GM18909 (cell line): ENCODE measurements at regions not wholly inside any gene's neighbourhood (a gene's known extent, or its start where the extent isn't known, plus 50 kb on each side); places are given as distances from the start of the nearest gene placed in this dataset.

ENCODE experiments used
- ATAC-seq: cut with Tn5 transposase; IDR thresholded peaks from one replicate; pipeline ENCODE4 v1.9.1; 2021; ENCODE audit warnings: mild to moderate bottlenecking; ENCODE audit not compliant: unreplicated experiment, poor library complexity

DNA sequence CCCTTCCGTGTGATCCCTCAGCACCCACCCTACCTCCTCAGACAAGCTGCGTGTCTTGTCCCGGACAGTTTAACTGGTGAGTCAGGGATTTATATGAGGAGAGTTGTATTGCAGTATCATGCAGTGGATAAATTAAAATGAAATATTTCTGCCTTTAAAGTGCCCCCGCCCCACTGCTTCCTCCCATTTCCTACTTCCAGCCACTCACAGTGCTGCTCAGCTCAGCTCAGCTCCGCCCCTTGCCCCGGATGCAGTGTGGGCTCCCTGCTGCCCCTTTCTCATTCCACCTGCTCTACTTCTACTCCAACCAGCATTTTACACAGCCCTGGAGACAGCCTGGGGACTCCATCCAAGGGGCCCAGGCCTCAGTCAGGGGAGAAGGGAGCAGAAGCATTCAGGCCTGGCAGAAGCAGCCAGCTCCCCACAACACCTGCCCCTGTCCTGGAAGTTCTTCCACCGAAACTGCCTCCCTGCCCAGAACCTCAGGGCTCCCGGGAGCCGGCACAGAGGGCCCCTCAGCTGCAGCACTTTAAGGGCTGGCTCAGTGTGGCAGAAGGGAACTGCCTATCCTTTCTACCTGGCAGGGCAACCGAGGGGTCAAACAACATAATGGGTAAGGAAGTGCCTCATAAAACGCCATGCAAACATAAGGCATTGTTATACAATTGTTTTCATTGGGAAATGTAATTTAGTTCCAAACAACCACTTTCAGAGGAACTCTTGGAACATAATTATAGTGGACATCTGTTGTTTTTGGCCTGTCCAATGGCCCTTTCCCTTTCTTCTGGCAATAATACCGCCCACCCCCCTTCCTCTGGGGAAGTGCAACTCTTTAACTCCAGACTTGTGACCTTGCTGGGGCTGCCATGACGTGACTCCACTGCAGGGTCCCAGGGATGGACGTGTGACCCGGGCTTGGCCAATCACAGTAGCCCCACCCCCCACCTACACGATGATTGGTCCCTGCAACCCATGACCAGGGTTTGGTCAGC is 102.3 kb downstream of the LIPG start:
- ATAC-seq, result no peak

- no peak for ATAC-seq
Measured at GRCh38 chr18:49662506-49662905, 100.6 kb downstream of the LIPG start.

DNA sequence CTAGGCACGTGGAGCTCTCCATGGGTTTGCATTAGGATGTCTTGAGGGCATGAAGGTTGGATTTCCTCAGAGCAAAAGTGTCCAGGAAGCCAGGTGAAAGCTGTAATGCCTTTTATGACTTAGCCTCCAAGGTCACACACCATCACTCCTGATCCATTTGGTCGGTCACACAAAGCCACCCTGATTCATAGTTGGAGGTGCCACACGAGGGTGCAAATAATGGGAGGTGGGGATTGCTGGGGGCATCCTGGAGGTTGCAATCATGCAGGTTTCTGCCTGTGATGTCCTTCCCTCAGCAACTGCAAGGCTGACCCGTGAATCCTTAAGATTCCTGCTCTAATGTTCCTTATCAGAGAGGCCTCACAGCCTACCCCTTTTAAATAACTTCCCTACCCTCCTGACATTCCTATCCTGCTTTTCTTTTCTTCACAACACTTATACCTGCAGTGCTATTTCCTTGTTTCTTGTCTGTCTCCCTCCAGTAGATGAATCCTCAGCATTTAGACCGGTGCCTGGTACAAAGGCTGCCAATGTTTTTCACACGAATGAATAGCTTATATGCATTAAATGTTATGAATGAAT is 97.1 kb downstream of the LIPG start:
- ATAC-seq, result no peak

GRCh38 chr18:49656073-49656692 is 94.3 kb downstream of the LIPG start:
- ATAC-seq, result no peak

GRCh38 chr18:49655266-49656072 is 93.6 kb downstream of the LIPG start:
- no peak for ATAC-seq

DNA sequence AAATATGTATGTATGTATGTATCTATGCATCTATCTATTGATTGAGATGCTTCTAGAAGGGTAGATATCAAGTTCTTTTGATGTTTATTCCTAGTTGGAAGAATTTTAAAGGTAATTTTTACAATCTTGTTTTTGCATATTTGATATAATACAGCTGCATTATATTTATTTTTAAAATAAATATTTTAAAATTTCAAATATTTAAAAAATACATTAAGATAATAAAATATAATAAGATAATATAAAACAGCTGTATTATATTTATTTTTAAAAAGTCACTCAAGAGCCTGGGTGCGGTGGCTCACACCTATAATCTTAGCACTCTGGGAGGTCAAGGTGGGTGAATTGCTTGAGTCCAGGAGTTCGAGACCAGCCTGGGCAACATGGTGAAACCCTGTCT is 92.5 kb downstream of the LIPG start:
- no peak for ATAC-seq

- ATAC-seq, result no peak
Measured at GRCh38 chr18:49652881-49653724, 91.2 kb downstream of the LIPG start.

- no peak for ATAC-seq
Measured at GRCh38 chr18:49651033-49651432, 89.2 kb downstream of the LIPG start.

- no peak for ATAC-seq
Measured at GRCh38 chr18:49650426-49650891, 88.6 kb downstream of the LIPG start.

DNA sequence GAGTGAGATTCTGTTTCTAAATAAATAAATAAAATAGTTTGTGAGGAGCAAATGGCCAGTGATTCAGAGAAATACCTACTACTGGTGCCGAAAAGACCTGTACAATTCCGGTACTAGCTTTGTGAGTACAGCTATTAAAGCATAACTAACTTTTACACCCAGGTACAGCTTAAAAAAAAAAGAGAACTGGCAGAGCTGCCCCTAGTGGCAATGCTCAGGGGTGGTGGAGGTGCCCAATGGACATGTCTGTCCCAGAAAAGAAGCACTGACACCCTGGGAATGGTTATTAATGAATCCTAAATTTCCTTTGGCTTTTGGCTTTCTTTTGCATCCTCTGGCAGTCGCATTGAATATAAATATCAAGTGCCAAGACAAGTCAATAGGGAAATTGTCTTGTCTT is 87.0 kb downstream of the LIPG start:
- ATAC-seq, result no peak
